ENCODE measurements at regions not wholly inside any gene's neighbourhood (a gene's known extent, or its start where the extent isn't known, plus 50 kb on each side); places are given as distances from the start of the nearest gene placed in this dataset.

- POLR2A ChIA-PET, result no interaction called here
- Histone ChIP-seq H3K27ac (ENCODE audit: low read length) (no peak overlapping the region), H3K36me3 (ENCODE audit: control insufficient read depth, insufficient read depth, low read length) (no peaks in the 10 kb centered on the region), H3K9me3 (ENCODE audit: control insufficient read depth, insufficient read depth, low read depth, low read length) (no peaks in the 10 kb centered on the region), H3K4me3 (ENCODE audit: low read depth in 2 of 2, low read length in 2 of 2) (no peak overlapping the region), H3K27me3 (ENCODE audit: control insufficient read depth, insufficient read depth, low read length) (no peaks in the 10 kb centered on the region), H3K4me1 (ENCODE audit: control insufficient read depth, insufficient read depth, low read length) (no peaks in the 10 kb centered on the region)
- BruUV-seq (replicated peaks), result no TSS peak
- no peak for DNase-seq (ENCODE audit: low read depth, low spot score)
- no peak for TF ChIP-seq POLR2AphosphoS5 (IDR thresholded peaks at IDR 0.05; ENCODE audit: low read depth, low read length)
- TF ChIP-seq CTCF (IDR thresholded peaks at IDR 0.05), result no peak
- in situ Hi-C loops (cut with HindIII; ENCODE audit: low pct_unique_long_range_greater_than_20kb, low sequenced_read_pairs), result no loop called here
- CTCF ChIA-PET, result no interaction called here
- no peak for ATAC-seq
- intact Hi-C loops (cut with micrococcal nuclease; ENCODE audit: unreplicated experiment), result no loop called here
These were observed 88.9 kb upstream of the SOX5 start for GRCh38 chr12:24038211-24038997.

- no TSS peak for BruUV-seq (replicated peaks)
- POLR2A ChIA-PET, result no interaction called here
- H3K27ac ChIP-seq (ENCODE audit: low read length), result no peak overlapping the region
These were observed 87.2 kb upstream of the SOX5 start for GRCh38 chr12:24036438-24037216.

More at GRCh38 chr12:24036438-24037216, 87.2 kb upstream of the SOX5 start:
- H3K4me1 ChIP-seq (ENCODE audit: control insufficient read depth, insufficient read depth, low read length), result no peaks in the 10 kb centered on the region
- in situ Hi-C loops (cut with HindIII; ENCODE audit: low pct_unique_long_range_greater_than_20kb, low sequenced_read_pairs) (no loop called here), intact Hi-C loops (cut with micrococcal nuclease; ENCODE audit: unreplicated experiment) (no loop called here)
- DNase-seq (ENCODE audit: low read depth, low spot score), result no peak
- no peaks in the 10 kb centered on the region for H3K36me3 ChIP-seq (ENCODE audit: control insufficient read depth, insufficient read depth, low read length)
- no peak for ATAC-seq
- no peaks in the 10 kb centered on the region for H3K27me3 ChIP-seq (ENCODE audit: control insufficient read depth, insufficient read depth, low read length)
- no peaks in the 10 kb centered on the region for H3K9me3 ChIP-seq (ENCODE audit: control insufficient read depth, insufficient read depth, low read depth, low read length)
- H3K4me3 ChIP-seq (ENCODE audit: low read depth in 2 of 2, low read length in 2 of 2), result no peak overlapping the region
- CTCF ChIA-PET, result no interaction called here
- TF ChIP-seq TCF7L2 (IDR thresholded peaks at IDR 0.05; ENCODE audit: low read depth, low read length) (no peak), POLR2AphosphoS5 (IDR thresholded peaks at IDR 0.05; ENCODE audit: low read depth, low read length) (no peak), SIN3A (IDR thresholded peaks at IDR 0.05; ENCODE audit: borderline replicate concordance, insufficient read depth, low read depth, low read length) (no peak), CTCF (IDR thresholded peaks at IDR 0.05) (no peak), REST (IDR thresholded peaks at IDR 0.05; ENCODE audit: insufficient read depth in 1 of 2, low read depth in 2 of 2, low read length in 1 of 2) (no peak)

Data from Panc1 (cell line).